ENCODE measurements at regions not wholly inside any gene's neighbourhood (a gene's known extent, or its start where the extent isn't known, plus 50 kb on each side); places are given as distances from the start of the nearest gene placed in this dataset.

GRCh38 chr18:78737006-78737915 is 242.4 kb upstream of the SALL3 start:
- DNase-seq (ENCODE audit: low read depth in 2 of 2): no peak

GRCh38 chr18:78738076-78738690 is 241.4 kb upstream of the SALL3 start:
- DNase-seq (ENCODE audit: low read depth in 2 of 2): no peak

- no peak for DNase-seq (ENCODE audit: low read depth in 2 of 2)
Measured at GRCh38 chr18:78739115-78739514, 240.5 kb upstream of the SALL3 start.

GRCh38 chr18:78739882-78740677 is 239.5 kb upstream of the SALL3 start:
- no peak for DNase-seq (ENCODE audit: low read depth in 2 of 2)

GRCh38 chr18:78740876-78741275 is 238.7 kb upstream of the SALL3 start:
- DNase-seq (ENCODE audit: low read depth in 2 of 2): no peak

GRCh38 chr18:78741381-78742217 is 238.0 kb upstream of the SALL3 start:
- no peak for DNase-seq (ENCODE audit: low read depth in 2 of 2)

GRCh38 chr18:78742218-78742745 is 237.3 kb upstream of the SALL3 start:
- no peak for DNase-seq (ENCODE audit: low read depth in 2 of 2)

GRCh38 chr18:78743078-78743477 is 236.5 kb upstream of the SALL3 start:
- no peak for DNase-seq (ENCODE audit: low read depth in 2 of 2)

GRCh38 chr18:78751664-78752063 is 228.0 kb upstream of the SALL3 start:
- no peak for DNase-seq (ENCODE audit: low read depth in 2 of 2)

GRCh38 chr18:78753240-78753639 is 226.4 kb upstream of the SALL3 start:
- DNase-seq (ENCODE audit: low read depth in 2 of 2): no peak

GRCh38 chr18:78754311-78755043 is 225.1 kb upstream of the SALL3 start:
- no peak for DNase-seq (ENCODE audit: low read depth in 2 of 2)

GRCh38 chr18:78757014-78757413 is 222.6 kb upstream of the SALL3 start:
- DNase-seq (ENCODE audit: low read depth in 2 of 2): no peak

GRCh38 chr18:78758496-78758895 is 221.1 kb upstream of the SALL3 start:
- no peak for DNase-seq (ENCODE audit: low read depth in 2 of 2)

GRCh38 chr18:78762753-78763152 is 216.9 kb upstream of the SALL3 start:
- no peak for DNase-seq (ENCODE audit: low read depth in 2 of 2)

GRCh38 chr18:78764544-78764943 is 215.1 kb upstream of the SALL3 start:
- DNase-seq (ENCODE audit: low read depth in 2 of 2): no peak

- DNase-seq (ENCODE audit: low read depth in 2 of 2): no peak
Measured at GRCh38 chr18:78765142-78765541, 214.5 kb upstream of the SALL3 start.

GRCh38 chr18:78765637-78766281 is 213.9 kb upstream of the SALL3 start:
- no peak for DNase-seq (ENCODE audit: low read depth in 2 of 2)

- no peak for DNase-seq (ENCODE audit: low read depth in 2 of 2)
Measured at GRCh38 chr18:78766651-78767533, 212.7 kb upstream of the SALL3 start.

- no peak for DNase-seq (ENCODE audit: low read depth in 2 of 2)
Measured at GRCh38 chr18:78767648-78768071, 212.0 kb upstream of the SALL3 start.

All from stimulated activated CD8-positive, alpha-beta memory T cell treated with anti-CD3 and anti-CD28 coated beads, Interleukin-2, amount 100 ng/mL, for 48 hours (primary cell).